Germinal center (tissue), 1 donor: ENCODE measurements at regions not wholly inside any gene's neighbourhood (a gene's known extent, or its start where the extent isn't known, plus 50 kb on each side); places are given as distances from the start of the nearest gene placed in this dataset.
"Not testable (repeated sequence)": the region's sequence is repeated elsewhere in the genome, so short reads cannot be mapped to it uniquely, and the experiment has no call there.

Experiments
- DNase-seq: peaks from one replicate; pipeline ENCODE4 v3.0.0; 2012; ENCODE audit warnings: mixed read lengths, low spot score

- no peak for DNase-seq
Observed at GRCh38 chr10:90031776-90032175, 330.4 kb downstream of the KIF20B start.

- no peak for DNase-seq
Observed at GRCh38 chr10:90032519-90032918, 331.1 kb downstream of the KIF20B start.

- DNase-seq: not testable (repeated sequence)
Observed at GRCh38 chr10:90034862-90035261, 333.5 kb downstream of the KIF20B start.

- no peak for DNase-seq
Observed at GRCh38 chr10:90041585-90041984, 340.2 kb downstream of the KIF20B start.

- no peak for DNase-seq
Observed at GRCh38 chr10:90042075-90042474, 340.7 kb downstream of the KIF20B start.

- DNase-seq: no peak
Observed at GRCh38 chr10:90047243-90047729, 345.9 kb downstream of the KIF20B start.

- no peak for DNase-seq
Observed at GRCh38 chr10:90051053-90051452, 349.7 kb downstream of the KIF20B start.

- no peak for DNase-seq
Observed at GRCh38 chr10:90051474-90051873, 350.1 kb downstream of the KIF20B start.

GRCh38 chr10:90062786-90063185 lies 361.4 kb downstream of the KIF20B start:
- DNase-seq: no peak

- no peak for DNase-seq
Observed at GRCh38 chr10:90064295-90064694, 362.9 kb downstream of the KIF20B start.

- no peak for DNase-seq
Observed at GRCh38 chr10:90066435-90066834, 365.0 kb downstream of the KIF20B start.

- no peak for DNase-seq
Observed at GRCh38 chr10:90075995-90076394, 374.6 kb downstream of the KIF20B start.

- DNase-seq: no peak
Observed at GRCh38 chr10:90079819-90080218, 378.4 kb downstream of the KIF20B start.

GRCh38 chr10:90086606-90087190 lies 385.3 kb downstream of the KIF20B start:
- DNase-seq: not testable (repeated sequence)

- DNase-seq: no peak
Observed at GRCh38 chr10:90087197-90088023, 386.0 kb downstream of the KIF20B start.

- no peak for DNase-seq
Observed at GRCh38 chr10:90088024-90088317, 386.6 kb downstream of the KIF20B start.

- no peak for DNase-seq
Observed at GRCh38 chr10:90089719-90090118, 388.3 kb downstream of the KIF20B start.

- no peak for DNase-seq
Observed at GRCh38 chr10:90096196-90096595, 394.8 kb downstream of the KIF20B start.

- DNase-seq: not testable (repeated sequence)
Observed at GRCh38 chr10:90107581-90107980, 406.2 kb downstream of the KIF20B start.

- no peak for DNase-seq
Observed at GRCh38 chr10:90111671-90112070, 410.3 kb downstream of the KIF20B start.

- DNase-seq: no peak
Observed at GRCh38 chr10:90112681-90113080, 411.3 kb downstream of the KIF20B start.

- not testable (repeated sequence) for DNase-seq
Observed at GRCh38 chr10:90118567-90118966, 417.2 kb downstream of the KIF20B start.

GRCh38 chr10:90119631-90120280 lies 418.4 kb downstream of the KIF20B start:
- not testable (repeated sequence) for DNase-seq
